ENCODE measurements at regions not wholly inside any gene's neighbourhood (a gene's known extent, or its start where the extent isn't known, plus 50 kb on each side); places are given as distances from the start of the nearest gene placed in this dataset.

- H3K4me3 ChIP-seq (ENCODE audit: low read depth, low read length) = no peak overlapping the region
- TF ChIP-seq POLR2A (IDR thresholded peaks at IDR 0.05; ENCODE audit: extremely low read depth, insufficient read length) = no peak
- DNase-seq (ENCODE audit: low read depth) = no peak
These were observed 310.4 kb downstream of the ATXN7L3B start for GRCh38 chr12:74848006-74848405.

GRCh38 chr12:74849801-74850200, 312.2 kb downstream of the ATXN7L3B start:
- TF ChIP-seq MYC (IDR thresholded peaks at IDR 0.05; ENCODE audit: low read depth, low read length) (no peak), CTCF (IDR thresholded peaks at IDR 0.05; ENCODE audit: low read depth, low read length) (no peak), POLR2A (IDR thresholded peaks at IDR 0.05; ENCODE audit: extremely low read depth, insufficient read length) (no peak), MAX (IDR thresholded peaks at IDR 0.05; ENCODE audit: low read depth, low read length) (no peak)
- no peak for DNase-seq (ENCODE audit: low read depth)
- no peak overlapping the region for H3K4me3 ChIP-seq (ENCODE audit: low read depth, low read length)

GRCh38 chr12:74871817-74872216, 334.2 kb downstream of the ATXN7L3B start:
- DNase-seq (ENCODE audit: low read depth) = no peak
- TF ChIP-seq POLR2A (IDR thresholded peaks at IDR 0.05; ENCODE audit: extremely low read depth, insufficient read length) = no peak
- TF ChIP-seq MAX (IDR thresholded peaks at IDR 0.05; ENCODE audit: low read depth, low read length) = no peak
- no peak for TF ChIP-seq CTCF (IDR thresholded peaks at IDR 0.05; ENCODE audit: low read depth, low read length)
- no peak for TF ChIP-seq MYC (IDR thresholded peaks at IDR 0.05; ENCODE audit: low read depth, low read length)
- no peak overlapping the region for H3K4me3 ChIP-seq (ENCODE audit: low read depth, low read length)

GRCh38 chr12:74885775-74886174, 323.9 kb downstream of the KCNC2 start:
- H3K4me3 ChIP-seq (ENCODE audit: low read depth, low read length) = no peak overlapping the region
- no peak for DNase-seq (ENCODE audit: low read depth)
- TF ChIP-seq MAX (IDR thresholded peaks at IDR 0.05; ENCODE audit: low read depth, low read length) (no peak), CTCF (IDR thresholded peaks at IDR 0.05; ENCODE audit: low read depth, low read length) (no peak), POLR2A (IDR thresholded peaks at IDR 0.05; ENCODE audit: extremely low read depth, insufficient read length) (no peak), MYC (IDR thresholded peaks at IDR 0.05; ENCODE audit: low read depth, low read length) (no peak)

GRCh38 chr12:74889073-74889472, 320.6 kb downstream of the KCNC2 start:
- no peak for DNase-seq (ENCODE audit: low read depth)
- TF ChIP-seq CTCF (IDR thresholded peaks at IDR 0.05; ENCODE audit: low read depth, low read length) = no peak
- TF ChIP-seq POLR2A (IDR thresholded peaks at IDR 0.05; ENCODE audit: extremely low read depth, insufficient read length) = no peak
- no peak for TF ChIP-seq MAX (IDR thresholded peaks at IDR 0.05; ENCODE audit: low read depth, low read length)
- TF ChIP-seq MYC (IDR thresholded peaks at IDR 0.05; ENCODE audit: low read depth, low read length) = no peak
- no peak overlapping the region for H3K4me3 ChIP-seq (ENCODE audit: low read depth, low read length)

GRCh38 chr12:74889563-74890236, 319.9 kb downstream of the KCNC2 start:
- DNase-seq (ENCODE audit: low read depth) = no peak
- H3K4me3 ChIP-seq (ENCODE audit: low read depth, low read length) = no peak overlapping the region
- TF ChIP-seq MYC (IDR thresholded peaks at IDR 0.05; ENCODE audit: low read depth, low read length) (no peak), CTCF (IDR thresholded peaks at IDR 0.05; ENCODE audit: low read depth, low read length) (no peak), MAX (IDR thresholded peaks at IDR 0.05; ENCODE audit: low read depth, low read length) (no peak), POLR2A (IDR thresholded peaks at IDR 0.05; ENCODE audit: extremely low read depth, insufficient read length) (no peak)

Measured in NB4 (cell line).